DOHH2 (cell line): ENCODE measurements at regions not wholly inside any gene's neighbourhood (a gene's known extent, or its start where the extent isn't known, plus 50 kb on each side); places are given as distances from the start of the nearest gene placed in this dataset.

ENCODE experiments used
- H3F3A ChIP-seq: fragments of 200-600 bp; sonication (generic), shearing (Covaris generic); 2 replicates; pipeline ENCODE4 v1.6.0; 2016; ENCODE audit warnings: antibody characterized with exemption, mild to moderate bottlenecking; ENCODE audit not compliant: control insufficient read depth, insufficient read depth
- H3K27ac ChIP-seq: fragments of 200-600 bp; sonication (generic); 2 replicates; pipeline ENCODE4 v1.5.1; 2014; ENCODE audit warnings: low read depth, mild to moderate bottlenecking, low read length, moderate library complexity
- H3K27me3 ChIP-seq: fragments of 200-600 bp; sonication (generic); 2 replicates; pipeline ENCODE4 v1.6.1; 2014; ENCODE audit warnings: mild to moderate bottlenecking, low read length, mixed read lengths; ENCODE audit not compliant: control insufficient read depth
- H3K36me3 ChIP-seq: fragments of 200-600 bp; sonication (generic); 2 replicates; pipeline ENCODE4 v1.6.1; 2014; ENCODE audit warnings: mild to moderate bottlenecking, low read length, moderate library complexity, mixed read lengths; ENCODE audit not compliant: control insufficient read depth
- H3K4me1 ChIP-seq: fragments of 200-600 bp; sonication (generic); 2 replicates; pipeline ENCODE4 v1.6.1; 2014; ENCODE audit warnings: mild to moderate bottlenecking, low read length, mixed read lengths; ENCODE audit not compliant: control insufficient read depth
- H3K4me2 ChIP-seq: fragments of 200-600 bp; sonication (generic); 2 replicates; pipeline ENCODE4 v1.6.0; 2014; ENCODE audit warnings: mild to moderate bottlenecking, low read length, moderate library complexity
- H3K4me3 ChIP-seq: fragments of 200-600 bp; sonication (generic); 2 replicates; pipeline ENCODE4 v1.5.1; 2014; ENCODE audit warnings: mild to moderate bottlenecking, low read length, mixed read lengths
- H3K79me2 ChIP-seq: fragments of 200-600 bp; sonication (generic); 2 replicates; pipeline ENCODE4 v1.6.1; 2014; ENCODE audit warnings: mild to moderate bottlenecking, low read length, mixed read lengths; ENCODE audit not compliant: control insufficient read depth
- H3K9me2 ChIP-seq: fragments of 200-600 bp; sonication (generic); replicated peaks from 2 replicates; pipeline ENCODE4 v1.6.1; 2014; ENCODE audit warnings: mild to moderate bottlenecking, low read length, mixed read lengths; ENCODE audit not compliant: control insufficient read depth
- H3K9me3 ChIP-seq: fragments of 200-600 bp; sonication (generic); 2 replicates; pipeline ENCODE4 v1.6.1; 2014; ENCODE audit warnings: antibody characterized with exemption, low read length, mixed read lengths; ENCODE audit not compliant: control insufficient read depth, insufficient read depth
- H4K20me1 ChIP-seq: fragments of 200-600 bp; sonication (generic); 2 replicates; pipeline ENCODE4 v1.6.0; 2014; ENCODE audit warnings: low read depth, mild to moderate bottlenecking, antibody characterized with exemption, low read length, moderate library complexity; ENCODE audit not compliant: control insufficient read depth, insufficient read depth
- EZH2phosphoT487 ChIP-seq: fragments of 200-600 bp; sonication (generic); IDR thresholded peaks from 2 replicates; pipeline ENCODE4 v1.6.1; 2017; ENCODE audit warnings: borderline replicate concordance, mild to moderate bottlenecking, antibody characterized with exemption, low read length, moderate library complexity, mixed read lengths
- TF ChIP-seq, protein P1 (sequence below): fragments of 200-600 bp; sonication (generic); IDR thresholded peaks from one replicate; pipeline ENCODE4 v1.5.1; 2014; ENCODE audit warnings: antibody characterized with exemption, mild to moderate bottlenecking, low read depth, low read length; ENCODE audit not compliant: poor library complexity, severe bottlenecking

DNA sequence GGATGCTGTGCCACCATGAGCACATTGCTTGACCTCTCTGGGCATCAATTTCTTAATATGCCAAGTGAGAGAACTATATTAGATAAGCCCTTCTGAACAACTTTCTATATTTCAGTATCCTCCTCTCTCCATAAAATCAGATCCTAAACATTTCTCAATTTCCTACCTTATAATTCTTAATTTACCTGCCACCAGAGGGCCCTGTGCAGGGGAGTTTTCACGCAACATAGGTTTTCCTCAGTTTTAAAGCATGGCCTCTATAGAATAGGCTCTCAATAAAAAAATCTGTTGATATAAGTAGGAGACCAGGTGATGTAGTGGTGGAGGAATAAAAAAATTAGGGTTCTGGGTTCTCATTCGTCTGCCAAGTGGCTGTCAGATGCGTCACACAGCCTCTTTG is 83.7 kb upstream of the DBX1 start:
- H3K9me2 ChIP-seq, result no peaks in the 10 kb centered on the region
- no peaks in the 10 kb centered on the region for H3K9me3 ChIP-seq
- H3K27me3 ChIP-seq, result no peaks in the 10 kb centered on the region
- H3K79me2 ChIP-seq, result no peaks in the 10 kb centered on the region
- no peaks in the 10 kb centered on the region for H3K36me3 ChIP-seq
- no peaks in the 10 kb centered on the region for H3F3A ChIP-seq
- no peaks in the 10 kb centered on the region for H3K4me1 ChIP-seq
- H3K27ac ChIP-seq, result no peak overlapping the region
- no peaks in the 10 kb centered on the region for H4K20me1 ChIP-seq
- TF ChIP-seq EZH2phosphoT487, result no peak
- TF ChIP-seq, protein P1, sequence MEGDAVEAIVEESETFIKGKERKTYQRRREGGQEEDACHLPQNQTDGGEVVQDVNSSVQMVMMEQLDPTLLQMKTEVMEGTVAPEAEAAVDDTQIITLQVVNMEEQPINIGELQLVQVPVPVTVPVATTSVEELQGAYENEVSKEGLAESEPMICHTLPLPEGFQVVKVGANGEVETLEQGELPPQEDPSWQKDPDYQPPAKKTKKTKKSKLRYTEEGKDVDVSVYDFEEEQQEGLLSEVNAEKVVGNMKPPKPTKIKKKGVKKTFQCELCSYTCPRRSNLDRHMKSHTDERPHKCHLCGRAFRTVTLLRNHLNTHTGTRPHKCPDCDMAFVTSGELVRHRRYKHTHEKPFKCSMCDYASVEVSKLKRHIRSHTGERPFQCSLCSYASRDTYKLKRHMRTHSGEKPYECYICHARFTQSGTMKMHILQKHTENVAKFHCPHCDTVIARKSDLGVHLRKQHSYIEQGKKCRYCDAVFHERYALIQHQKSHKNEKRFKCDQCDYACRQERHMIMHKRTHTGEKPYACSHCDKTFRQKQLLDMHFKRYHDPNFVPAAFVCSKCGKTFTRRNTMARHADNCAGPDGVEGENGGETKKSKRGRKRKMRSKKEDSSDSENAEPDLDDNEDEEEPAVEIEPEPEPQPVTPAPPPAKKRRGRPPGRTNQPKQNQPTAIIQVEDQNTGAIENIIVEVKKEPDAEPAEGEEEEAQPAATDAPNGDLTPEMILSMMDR, result peak; percentile 56
- H3K4me3 ChIP-seq, result no peak overlapping the region
- no peak overlapping the region for H3K4me2 ChIP-seq

DNA sequence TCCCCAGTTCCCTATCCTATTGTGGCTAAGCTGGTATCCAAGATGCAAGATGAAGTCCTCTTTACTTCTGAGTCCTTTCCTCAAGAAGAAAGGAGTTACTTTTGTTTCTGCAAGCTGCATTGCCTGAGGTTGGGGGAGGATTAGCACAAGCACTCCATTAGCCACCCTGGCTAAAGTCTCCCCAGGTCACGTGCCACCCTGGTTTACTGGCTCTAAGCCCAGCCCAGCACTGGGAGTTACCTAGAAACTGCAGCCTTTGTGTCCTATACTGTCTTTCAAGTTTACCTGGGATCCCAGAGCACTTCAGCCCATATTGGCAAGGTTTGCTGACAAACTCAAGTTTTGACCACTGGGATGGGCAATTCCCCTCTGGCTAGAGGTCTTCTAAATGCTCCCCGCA is 78.4 kb upstream of the DBX1 start:
- no peaks in the 10 kb centered on the region for H3K27me3 ChIP-seq
- H3K79me2 ChIP-seq, result no peaks in the 10 kb centered on the region
- H3K9me3 ChIP-seq, result no peaks in the 10 kb centered on the region
- H3F3A ChIP-seq, result no peaks in the 10 kb centered on the region
- no peak overlapping the region for H3K4me2 ChIP-seq
- no peaks in the 10 kb centered on the region for H4K20me1 ChIP-seq
- H3K4me3 ChIP-seq, result no peak overlapping the region
- H3K9me2 ChIP-seq, result no peaks in the 10 kb centered on the region
- no peaks in the 10 kb centered on the region for H3K4me1 ChIP-seq
- no peak for TF ChIP-seq EZH2phosphoT487
- TF ChIP-seq, protein P1, result no peak
- H3K27ac ChIP-seq, result no peak overlapping the region
- no peaks in the 10 kb centered on the region for H3K36me3 ChIP-seq

DNA sequence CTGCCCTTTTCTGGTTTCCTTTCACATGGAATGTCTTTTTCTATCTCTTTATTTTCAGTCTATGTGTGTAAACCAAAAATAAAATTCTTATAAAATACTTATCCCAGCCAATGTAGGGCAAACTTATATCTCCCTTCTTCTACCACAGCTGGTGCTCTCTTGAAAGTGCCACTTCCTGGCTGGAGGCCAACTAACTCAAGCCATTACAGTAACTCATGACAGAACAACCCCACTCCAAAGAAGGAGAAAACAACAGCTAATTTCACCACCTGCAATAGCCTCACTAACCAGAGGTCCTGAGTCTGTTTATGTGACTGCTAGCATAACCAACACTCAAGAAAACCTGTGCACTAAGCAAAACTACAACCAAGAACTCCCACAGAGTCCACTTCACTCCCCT is 74.9 kb upstream of the DBX1 start:
- Histone ChIP-seq H3K4me1 (no peaks in the 10 kb centered on the region), H3F3A (no peaks in the 10 kb centered on the region), H4K20me1 (no peaks in the 10 kb centered on the region), H3K9me2 (no peaks in the 10 kb centered on the region), H3K27ac (no peak overlapping the region), H3K27me3 (no peaks in the 10 kb centered on the region), H3K4me2 (no peak overlapping the region), H3K36me3 (no peaks in the 10 kb centered on the region), H3K79me2 (no peaks in the 10 kb centered on the region), H3K9me3 (no peaks in the 10 kb centered on the region), H3K4me3 (no peak overlapping the region)
- TF ChIP-seq, protein P1, result no peak
- no peak for TF ChIP-seq EZH2phosphoT487

DNA sequence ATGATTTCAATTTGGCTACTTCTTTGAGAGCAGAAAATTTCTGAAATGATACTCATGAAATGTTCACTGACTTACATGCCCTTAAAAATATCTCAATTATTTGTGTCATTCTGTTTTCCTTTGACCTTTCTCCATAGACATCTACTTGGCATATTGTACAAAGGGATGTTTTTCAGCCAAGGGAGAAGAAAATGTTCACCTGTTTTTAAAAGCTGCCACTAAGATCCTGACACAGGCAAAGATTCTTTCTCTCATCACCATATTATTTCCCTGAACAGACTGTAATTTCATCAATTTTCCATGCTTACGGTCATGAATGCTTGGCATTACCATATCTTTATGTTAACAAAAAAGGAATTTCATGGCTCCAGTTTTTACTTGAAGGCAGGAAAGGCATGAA is 67.4 kb upstream of the DBX1 start:
- no peak overlapping the region for H3K4me3 ChIP-seq
- no peaks in the 10 kb centered on the region for H3K79me2 ChIP-seq
- no peaks in the 10 kb centered on the region for H3K4me1 ChIP-seq
- H3K27ac ChIP-seq, result no peak overlapping the region
- no peaks in the 10 kb centered on the region for H4K20me1 ChIP-seq
- no peaks in the 10 kb centered on the region for H3K9me3 ChIP-seq
- TF ChIP-seq EZH2phosphoT487, result no peak
- TF ChIP-seq, protein P1, result no peak
- H3K36me3 ChIP-seq, result no peaks in the 10 kb centered on the region
- no peaks in the 10 kb centered on the region for H3F3A ChIP-seq
- no peak overlapping the region for H3K4me2 ChIP-seq
- no peaks in the 10 kb centered on the region for H3K27me3 ChIP-seq
- no peaks in the 10 kb centered on the region for H3K9me2 ChIP-seq
